Adipocyte (in vitro differentiated cells): ENCODE measurements at regions not wholly inside any gene's neighbourhood (a gene's known extent, or its start where the extent isn't known, plus 50 kb on each side); places are given as distances from the start of the nearest gene placed in this dataset.

ENCODE experiments used
- DNase-seq: peaks from one replicate; pipeline ENCODE4 v3.0.0-alpha.2; 2015; ENCODE audit warnings: low read depth
- H3K27me3 ChIP-seq: replicated peaks from 2 replicates; pipeline ENCODE4 v1.7.0; 2013; ENCODE audit warnings: mild to moderate bottlenecking, low read length, moderate library complexity; ENCODE audit not compliant: control insufficient read depth, insufficient read depth
- H3K36me3 ChIP-seq: 2 replicates; pipeline ENCODE4 v1.7.0; 2013; ENCODE audit warnings: low read length, mild to moderate bottlenecking, moderate library complexity; ENCODE audit not compliant: control insufficient read depth, insufficient read depth, severe bottlenecking
- H3K4me1 ChIP-seq: 2 replicates; pipeline ENCODE4 v1.7.0; 2013; ENCODE audit warnings: mild to moderate bottlenecking, low read length, moderate library complexity; ENCODE audit not compliant: control insufficient read depth, insufficient read depth
- H3K4me3 ChIP-seq: 2 replicates; pipeline ENCODE4 v1.7.0; 2013; ENCODE audit warnings: mild to moderate bottlenecking, low read length, moderate library complexity
- H3K9ac ChIP-seq: 2 replicates; pipeline ENCODE4 v1.7.0; 2013; ENCODE audit warnings: mild to moderate bottlenecking, low read length, moderate library complexity
- H3K9me3 ChIP-seq: 2 replicates; pipeline ENCODE4 v1.7.0; 2013; ENCODE audit warnings: mild to moderate bottlenecking, low read length, moderate library complexity; ENCODE audit not compliant: control insufficient read depth

DNA sequence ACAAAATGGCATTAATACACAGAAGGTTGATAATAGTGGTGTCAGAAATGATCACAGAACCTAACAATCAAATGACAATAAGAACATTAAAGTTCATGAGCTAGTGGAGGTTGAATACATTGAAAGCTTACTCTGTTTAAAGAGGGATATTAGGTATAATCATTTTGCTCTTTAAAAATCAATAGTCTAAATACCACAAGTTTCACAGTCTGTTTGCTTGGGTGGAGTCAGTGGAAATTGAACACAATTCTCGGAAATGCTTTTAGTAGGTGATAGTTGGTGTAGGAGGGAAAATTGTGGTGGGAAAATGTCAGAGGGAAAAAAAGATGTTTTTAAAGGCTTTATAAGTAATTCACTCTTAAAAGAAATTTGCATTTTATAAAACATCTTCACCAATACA is 197.1 kb downstream of the GLUD2 start:
- H3K9me3 ChIP-seq, result no peaks in the 10 kb centered on the region
- no peaks in the 10 kb centered on the region for H3K36me3 ChIP-seq
- H3K27me3 ChIP-seq, result no peaks in the 10 kb centered on the region
- H3K4me3 ChIP-seq, result no peak overlapping the region
- no peaks in the 10 kb centered on the region for H3K4me1 ChIP-seq
- DNase-seq, result no peak
- no peak overlapping the region for H3K9ac ChIP-seq

DNA sequence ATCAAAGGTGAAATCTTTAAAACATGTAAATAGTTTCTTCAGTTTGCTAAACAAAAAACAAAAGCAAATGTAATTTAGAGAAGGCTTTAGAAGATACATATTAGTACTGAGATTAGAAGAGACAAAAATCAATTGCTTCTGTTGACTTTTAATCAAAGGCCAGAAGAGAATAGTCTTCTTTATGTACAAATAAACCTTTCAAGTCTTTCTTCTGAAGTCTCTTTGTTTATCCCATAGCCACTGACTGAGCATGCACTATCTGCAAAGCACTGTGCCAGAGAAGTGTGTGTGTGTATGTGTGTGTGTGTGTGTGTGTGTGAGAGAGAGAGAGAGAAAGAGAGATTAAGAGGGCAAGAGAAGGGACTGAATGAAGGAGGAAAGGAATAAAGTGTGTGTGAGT is 198.4 kb downstream of the GLUD2 start:
- H3K9ac ChIP-seq, result no peak overlapping the region
- no peak overlapping the region for H3K4me3 ChIP-seq
- no peaks in the 10 kb centered on the region for H3K4me1 ChIP-seq
- no peaks in the 10 kb centered on the region for H3K36me3 ChIP-seq
- no peak for DNase-seq
- no peaks in the 10 kb centered on the region for H3K9me3 ChIP-seq
- no peaks in the 10 kb centered on the region for H3K27me3 ChIP-seq

DNA sequence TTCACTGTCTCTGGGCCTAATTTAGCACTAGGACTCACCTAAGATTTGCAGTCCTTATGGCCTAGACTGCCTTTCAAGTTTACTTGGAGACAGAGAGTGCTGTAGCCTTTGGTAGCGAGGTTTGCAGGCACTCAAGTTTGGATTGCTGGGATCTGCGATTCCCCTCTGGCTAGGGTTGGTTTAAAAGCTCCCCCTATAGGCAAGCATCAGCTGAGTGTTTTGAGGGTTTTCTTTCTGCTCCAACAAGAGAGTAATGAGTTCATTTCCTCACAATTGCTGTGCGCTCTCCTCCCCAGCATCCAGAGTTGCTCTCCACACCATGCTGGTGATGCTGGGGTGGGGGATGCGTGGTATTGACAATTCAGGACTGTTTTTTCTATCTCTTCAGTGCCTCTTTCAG is 206.9 kb downstream of the GLUD2 start:
- Histone ChIP-seq H3K4me1 (peaks cover 5% of the 10 kb centered on the region), H3K9ac (no peak overlapping the region), H3K27me3 (no peaks in the 10 kb centered on the region), H3K4me3 (no peak overlapping the region), H3K9me3 (peaks cover 3% of the 10 kb centered on the region), H3K36me3 (no peaks in the 10 kb centered on the region)
- no peak for DNase-seq

DNA sequence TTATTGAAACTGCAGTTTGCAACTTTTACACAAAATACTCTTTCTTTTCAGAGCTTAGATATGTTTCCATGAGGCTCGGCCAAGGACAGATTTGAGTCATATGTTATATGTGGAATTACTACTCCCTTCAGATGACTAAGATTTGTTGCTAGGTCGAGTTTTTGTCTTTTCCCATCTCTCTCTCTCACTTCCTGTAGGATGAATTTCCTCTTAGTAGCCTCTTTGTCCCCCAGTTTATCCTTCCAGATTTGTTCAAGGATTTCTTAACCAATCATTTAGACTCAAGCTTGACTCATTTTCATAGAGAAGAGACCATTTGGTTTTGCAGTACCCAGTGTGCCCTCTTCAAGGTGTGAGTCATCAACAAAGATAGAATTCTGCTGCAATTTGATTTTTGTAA is 209.2 kb downstream of the GLUD2 start:
- Histone ChIP-seq H3K9ac (peak overlapping the region; percentile 8), H3K4me1 (peaks cover 5% of the 10 kb centered on the region), H3K4me3 (no peak overlapping the region), H3K27me3 (no peaks in the 10 kb centered on the region), H3K36me3 (no peaks in the 10 kb centered on the region), H3K9me3 (no peaks in the 10 kb centered on the region)
- DNase-seq, result peak; percentile 3

DNA sequence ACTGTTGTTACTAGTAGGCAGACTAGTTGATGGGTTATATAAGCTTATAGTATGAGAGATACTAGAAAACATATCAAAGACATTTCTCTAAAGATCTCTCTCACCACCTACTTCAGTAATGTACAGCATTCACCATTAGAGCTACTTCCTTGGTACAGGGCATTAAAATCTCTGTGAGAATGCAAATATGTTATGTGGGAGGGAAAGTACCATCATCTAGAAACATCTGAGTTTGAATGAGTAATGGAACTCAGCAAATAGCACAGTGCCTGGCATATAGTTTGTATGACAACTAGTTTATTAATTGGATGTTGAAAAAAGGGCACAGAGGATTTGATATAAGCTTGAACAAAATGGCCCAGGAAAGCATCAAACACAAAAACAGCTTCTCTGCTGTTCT is 211.1 kb downstream of the GLUD2 start:
- Histone ChIP-seq H3K9me3 (no peaks in the 10 kb centered on the region), H3K4me1 (peaks cover 5% of the 10 kb centered on the region), H3K4me3 (no peak overlapping the region), H3K27me3 (no peaks in the 10 kb centered on the region), H3K9ac (no peak overlapping the region), H3K36me3 (no peaks in the 10 kb centered on the region)
- no peak for DNase-seq

DNA sequence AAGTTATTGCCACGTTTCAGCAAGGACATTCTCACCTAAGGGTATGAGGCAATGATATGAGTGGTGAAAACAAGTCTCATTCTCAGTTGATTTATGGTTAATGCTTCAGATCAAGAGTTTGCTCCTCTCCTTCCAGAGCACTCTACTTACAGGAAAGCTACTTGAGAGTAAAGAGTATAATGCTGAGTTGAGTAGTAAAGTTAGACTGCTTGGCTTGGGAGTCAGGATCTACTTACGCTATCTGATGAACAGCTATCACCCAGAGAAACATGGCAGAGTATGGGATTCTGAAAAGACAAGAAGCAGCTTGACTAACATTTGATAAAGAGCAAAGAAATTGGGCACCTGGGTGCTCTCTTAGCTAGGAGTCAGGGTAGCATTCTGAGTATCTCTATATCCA is 211.8 kb downstream of the GLUD2 start:
- no peaks in the 10 kb centered on the region for H3K36me3 ChIP-seq
- H3K4me3 ChIP-seq, result no peak overlapping the region
- H3K27me3 ChIP-seq, result no peaks in the 10 kb centered on the region
- H3K9me3 ChIP-seq, result no peaks in the 10 kb centered on the region
- H3K9ac ChIP-seq, result no peak overlapping the region
- no peak for DNase-seq
- H3K4me1 ChIP-seq, result peaks cover 5% of the 10 kb centered on the region

DNA sequence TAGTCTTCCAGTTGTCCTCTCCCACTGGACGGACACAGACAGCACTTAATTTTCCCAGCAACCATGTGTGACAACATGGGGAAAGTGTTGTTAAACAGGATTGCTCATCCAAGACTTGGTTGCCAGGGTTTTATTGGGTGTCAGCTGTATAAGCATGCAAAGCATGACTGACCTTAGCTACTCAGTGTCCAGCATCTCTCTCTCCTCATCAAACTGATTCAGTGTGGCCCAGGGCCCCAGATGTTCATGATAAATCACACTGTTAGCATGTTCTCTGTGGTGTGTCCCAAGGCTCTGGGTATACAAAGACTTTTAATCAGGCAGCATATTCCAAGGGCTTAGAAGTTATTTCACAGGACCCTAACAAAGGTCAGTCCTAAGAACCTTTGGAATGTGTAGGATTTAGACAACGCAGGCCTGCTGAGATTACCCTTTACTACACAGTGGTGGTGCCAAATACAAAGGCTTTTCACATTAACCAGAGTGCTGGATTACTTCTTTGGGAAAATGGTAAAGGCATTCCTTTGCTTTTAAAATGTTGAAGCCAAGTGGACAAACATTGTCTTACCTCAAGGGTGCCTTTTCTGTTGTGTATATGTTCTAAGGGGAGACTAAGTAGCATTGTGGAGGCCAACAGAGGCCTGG is 213.3 kb downstream of the GLUD2 start:
- peaks cover 5% of the 10 kb centered on the region for H3K4me1 ChIP-seq
- no peaks in the 10 kb centered on the region for H3K36me3 ChIP-seq
- H3K9ac ChIP-seq, result no peak overlapping the region
- DNase-seq, result no peak
- H3K9me3 ChIP-seq, result no peaks in the 10 kb centered on the region
- no peak overlapping the region for H3K4me3 ChIP-seq
- no peaks in the 10 kb centered on the region for H3K27me3 ChIP-seq

DNA sequence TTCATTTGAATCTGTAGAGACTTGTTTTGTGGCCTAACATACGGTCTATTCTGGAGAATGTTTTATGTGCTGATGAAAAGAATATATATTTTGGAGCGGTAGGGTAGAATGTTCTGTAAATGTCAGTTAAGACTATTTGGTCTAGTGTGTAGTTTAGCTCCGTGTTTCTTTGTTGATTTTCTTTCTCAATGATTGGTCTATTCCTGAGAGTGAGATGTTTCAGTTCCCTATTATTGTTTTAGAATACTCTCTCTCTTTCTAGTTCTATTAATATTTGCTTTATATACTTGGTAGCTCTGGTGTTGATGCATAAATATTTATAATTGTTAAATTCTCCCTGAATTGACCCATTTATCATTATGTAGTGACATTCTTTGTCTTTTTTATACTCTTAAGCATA is 236.5 kb downstream of the GLUD2 start:
- H3K9me3 ChIP-seq, result peaks cover 19% of the 10 kb centered on the region
- DNase-seq, result no peak
- H3K4me3 ChIP-seq, result no peak overlapping the region
- H3K9ac ChIP-seq, result no peak overlapping the region
- H3K36me3 ChIP-seq, result no peaks in the 10 kb centered on the region
- H3K4me1 ChIP-seq, result no peaks in the 10 kb centered on the region
- no peaks in the 10 kb centered on the region for H3K27me3 ChIP-seq

DNA sequence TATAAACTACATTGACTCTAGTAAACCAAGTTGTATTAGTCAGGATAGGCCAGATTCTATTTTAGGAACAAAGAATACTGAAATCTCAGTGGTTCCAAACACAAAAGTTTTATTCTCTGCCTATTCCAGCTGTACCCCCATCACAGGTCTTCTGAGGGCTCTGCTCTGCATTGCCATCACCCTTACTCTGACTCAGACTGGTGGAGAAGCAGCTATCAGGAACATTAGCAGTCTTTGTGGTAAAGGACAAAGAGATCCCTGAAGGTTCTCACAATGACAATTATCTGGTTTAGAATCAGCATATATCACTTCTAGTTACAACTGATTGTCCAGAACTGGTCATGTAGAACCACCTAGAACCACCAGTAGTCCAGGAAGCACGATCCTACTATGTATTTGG is 251.1 kb downstream of the GLUD2 start:
- no peaks in the 10 kb centered on the region for H3K9me3 ChIP-seq
- no peak overlapping the region for H3K4me3 ChIP-seq
- DNase-seq, result no peak
- no peak overlapping the region for H3K9ac ChIP-seq
- no peaks in the 10 kb centered on the region for H3K27me3 ChIP-seq
- no peaks in the 10 kb centered on the region for H3K4me1 ChIP-seq
- H3K36me3 ChIP-seq, result no peaks in the 10 kb centered on the region

DNA sequence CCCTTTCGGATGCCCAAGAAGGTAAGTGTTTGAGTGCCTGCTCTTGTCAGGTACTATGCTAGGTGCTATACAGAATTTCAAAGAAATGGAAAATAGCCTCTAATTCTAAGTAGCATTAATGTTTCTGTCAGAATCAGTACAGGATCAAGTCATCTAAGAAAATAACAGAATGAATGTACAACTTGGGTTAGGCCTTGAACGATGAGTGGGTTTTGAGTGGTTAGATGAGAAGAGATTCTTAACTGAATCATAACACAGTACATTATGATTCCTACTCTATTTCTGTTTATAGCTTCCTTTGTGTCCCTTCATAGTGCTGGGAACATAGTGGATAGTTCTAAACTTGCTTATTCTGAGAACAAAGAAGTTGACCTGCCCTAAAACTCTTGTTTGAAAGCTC is 253.9 kb downstream of the GLUD2 start:
- DNase-seq, result no peak

DNA sequence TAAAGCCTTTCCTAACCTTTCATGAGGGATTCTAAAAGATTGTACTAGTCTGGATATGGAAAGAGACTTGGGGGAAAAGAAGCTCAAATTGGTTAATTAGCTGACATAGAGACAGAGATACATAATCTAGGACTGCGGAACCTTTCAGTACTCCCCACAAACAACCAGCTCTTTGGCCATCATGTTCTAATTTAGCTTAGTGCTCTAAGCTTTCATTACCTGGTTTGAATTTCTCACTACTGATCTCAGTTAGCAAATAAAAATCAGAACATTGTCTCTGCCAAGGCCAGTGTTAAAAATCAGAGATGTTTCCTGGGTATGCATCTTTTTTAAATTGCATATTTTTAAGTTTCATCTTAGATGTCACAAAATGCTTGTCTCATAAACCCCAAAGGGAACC is 254.4 kb downstream of the GLUD2 start:
- Histone ChIP-seq H3K9me3 (no peaks in the 10 kb centered on the region), H3K4me1 (no peaks in the 10 kb centered on the region), H3K36me3 (no peaks in the 10 kb centered on the region), H3K9ac (no peak overlapping the region), H3K4me3 (no peak overlapping the region), H3K27me3 (no peaks in the 10 kb centered on the region)
- no peak for DNase-seq

More for the DNA sequence above, 253.9 kb downstream of the GLUD2 start:
- H3K4me3 ChIP-seq, result no peak overlapping the region
- no peaks in the 10 kb centered on the region for H3K4me1 ChIP-seq
- no peaks in the 10 kb centered on the region for H3K27me3 ChIP-seq
- no peaks in the 10 kb centered on the region for H3K9me3 ChIP-seq
- no peak overlapping the region for H3K9ac ChIP-seq
- no peaks in the 10 kb centered on the region for H3K36me3 ChIP-seq

DNA sequence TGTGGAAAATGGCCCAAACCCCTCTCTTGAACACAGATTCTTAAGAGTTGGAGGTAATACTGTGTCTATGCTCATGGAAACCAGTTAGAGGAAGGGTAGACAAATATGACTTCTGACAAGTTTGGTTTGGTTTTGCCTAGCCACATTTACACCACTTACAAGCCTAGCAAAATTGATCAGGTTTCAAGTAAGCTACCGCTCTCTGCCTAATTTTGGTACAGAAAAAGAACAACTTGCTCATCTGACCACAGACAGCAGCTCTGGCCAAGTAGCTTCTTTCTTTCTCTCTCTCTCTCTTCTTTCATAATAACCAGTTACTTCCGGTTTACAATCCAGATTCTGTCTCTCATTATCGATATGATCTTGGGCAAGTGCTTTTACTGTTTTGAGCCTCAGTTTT is 260.0 kb downstream of the GLUD2 start:
- no peaks in the 10 kb centered on the region for H3K9me3 ChIP-seq
- no peak overlapping the region for H3K9ac ChIP-seq
- peaks cover 19% of the 10 kb centered on the region for H3K4me1 ChIP-seq
- H3K27me3 ChIP-seq, result no peaks in the 10 kb centered on the region
- H3K36me3 ChIP-seq, result no peaks in the 10 kb centered on the region
- H3K4me3 ChIP-seq, result no peak overlapping the region
- no peak for DNase-seq
